Embryonic facial prominence (tissue), 1 donor: ENCODE measurements at regions not wholly inside any gene's neighbourhood (a gene's known extent, or its start where the extent isn't known, plus 50 kb on each side); places are given as distances from the start of the nearest gene placed in this dataset.
"Not testable (repeated sequence)": the region's sequence is repeated elsewhere in the genome, so short reads cannot be mapped to it uniquely, and the experiment has no call there.

ENCODE experiments used
- DNase-seq: peaks from one replicate; pipeline ENCODE4 v3.0.0-alpha.2; 2016; ENCODE audit errors: extremely low spot score

DNA sequence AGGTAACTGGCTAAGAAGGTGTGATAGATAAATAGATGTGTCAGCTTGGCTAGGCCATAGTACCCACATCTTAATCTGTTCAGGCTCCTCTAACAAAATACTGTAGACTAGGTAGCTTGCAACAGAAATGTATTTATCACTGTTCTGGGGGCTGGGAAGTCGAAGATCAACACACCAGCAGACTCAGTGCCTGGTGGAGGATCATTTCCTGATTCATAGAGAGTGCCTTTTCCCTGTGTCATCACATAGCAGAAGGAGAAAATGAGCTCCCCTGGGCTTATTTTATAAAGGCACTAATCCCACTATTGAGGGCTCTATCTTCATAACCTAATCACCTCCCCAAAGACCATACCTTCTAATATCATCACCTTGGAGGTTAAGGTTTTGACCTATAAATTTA, 532.7 kb upstream of the OLFM3 start:
- DNase-seq = no peak

DNA sequence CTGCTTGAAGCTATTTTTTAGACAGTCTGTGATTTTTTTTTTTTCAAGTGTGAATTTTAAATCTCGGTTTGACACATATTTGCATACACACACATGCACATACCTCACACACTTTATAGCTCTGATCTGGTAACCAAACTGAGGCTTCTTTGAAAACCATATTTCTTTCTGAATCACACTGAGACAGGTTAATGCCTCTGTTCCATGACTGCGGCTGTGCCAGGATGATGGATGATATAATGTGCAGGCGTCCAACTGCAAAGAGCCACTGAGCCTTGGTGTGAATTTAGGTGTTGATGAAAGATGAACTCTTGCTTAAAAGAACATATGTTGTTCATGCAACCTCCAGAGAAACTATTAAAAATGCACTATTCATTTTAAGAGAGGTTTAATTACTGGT, 504.0 kb upstream of the OLFM3 start:
- DNase-seq = no peak

DNA sequence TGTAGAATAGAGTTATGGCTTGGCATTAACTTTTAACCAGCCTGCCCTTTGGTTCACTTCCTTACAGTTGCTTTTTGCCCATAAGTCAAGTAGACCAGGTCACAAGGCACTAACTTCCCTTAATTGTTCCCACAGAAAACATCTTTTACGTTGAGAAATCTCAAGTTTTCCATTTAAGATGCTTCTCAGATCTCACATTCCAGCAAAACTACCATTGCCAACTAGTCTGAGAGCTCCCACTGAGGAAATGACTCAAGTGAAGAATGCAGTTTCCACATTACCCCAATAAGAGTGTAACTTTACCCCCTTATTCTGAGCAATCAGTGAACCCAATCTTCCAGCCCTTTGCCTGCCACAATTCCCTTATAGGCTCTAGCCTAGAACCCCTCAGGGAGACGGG, 502.2 kb upstream of the OLFM3 start:
- no peak for DNase-seq

DNA sequence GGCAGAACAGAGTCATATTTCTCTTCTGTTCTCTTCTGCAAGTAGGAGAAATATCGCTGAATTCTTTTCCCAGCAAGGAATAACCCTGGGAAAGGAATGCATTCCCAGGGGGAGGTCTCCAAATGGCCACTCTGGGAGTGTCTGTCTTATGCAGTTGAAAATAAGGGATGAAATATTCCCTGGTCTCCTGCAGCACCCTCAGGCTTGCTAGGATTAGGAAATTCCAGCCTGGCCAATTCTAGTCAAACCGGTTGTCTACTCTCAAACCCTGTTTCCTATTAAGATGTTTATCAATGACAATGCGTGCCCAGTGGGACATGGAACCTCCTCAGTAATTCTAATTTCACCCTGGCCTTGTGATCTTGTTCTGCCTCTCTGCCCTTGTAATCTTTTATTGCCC, 501.1 kb upstream of the OLFM3 start:
- DNase-seq = not testable (repeated sequence)

DNA sequence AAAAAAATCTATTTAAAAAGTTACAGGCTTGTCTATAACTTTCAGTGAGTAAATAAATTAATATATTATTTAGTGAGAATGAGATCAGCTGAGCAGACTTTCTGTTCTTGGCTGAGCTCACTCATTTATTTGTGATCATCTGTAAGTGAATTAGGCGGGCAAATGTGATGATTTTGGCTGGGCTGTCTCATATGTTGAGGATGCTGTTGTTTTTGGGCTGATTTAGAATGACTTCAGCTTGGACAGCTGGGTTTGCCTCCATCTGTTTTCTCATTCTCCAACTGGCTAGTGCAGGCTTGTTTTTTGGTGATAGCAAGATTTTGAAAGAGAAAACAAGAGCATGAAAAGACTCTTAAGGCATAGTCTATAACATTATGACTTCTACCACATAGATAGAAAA, 475.8 kb upstream of the OLFM3 start:
- DNase-seq = no peak

DNA sequence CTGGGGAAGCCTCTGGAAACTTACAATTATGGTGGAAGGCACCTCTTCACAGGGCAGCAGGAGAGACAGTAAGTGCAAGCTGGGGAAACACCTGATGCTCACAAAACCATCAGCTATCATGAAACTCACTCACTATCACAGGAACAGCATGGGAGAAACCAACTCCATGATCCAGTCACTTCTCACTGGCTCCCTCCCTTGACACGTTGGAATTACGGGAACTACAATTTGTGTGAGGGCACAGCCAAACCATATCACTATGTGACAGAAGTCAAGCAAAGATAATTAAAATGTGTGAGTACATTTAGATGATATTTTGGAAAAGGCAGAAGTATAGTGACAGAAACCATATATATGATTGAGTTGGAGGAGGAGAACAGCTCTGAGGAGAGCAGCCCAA, 474.0 kb upstream of the OLFM3 start:
- DNase-seq = no peak

DNA sequence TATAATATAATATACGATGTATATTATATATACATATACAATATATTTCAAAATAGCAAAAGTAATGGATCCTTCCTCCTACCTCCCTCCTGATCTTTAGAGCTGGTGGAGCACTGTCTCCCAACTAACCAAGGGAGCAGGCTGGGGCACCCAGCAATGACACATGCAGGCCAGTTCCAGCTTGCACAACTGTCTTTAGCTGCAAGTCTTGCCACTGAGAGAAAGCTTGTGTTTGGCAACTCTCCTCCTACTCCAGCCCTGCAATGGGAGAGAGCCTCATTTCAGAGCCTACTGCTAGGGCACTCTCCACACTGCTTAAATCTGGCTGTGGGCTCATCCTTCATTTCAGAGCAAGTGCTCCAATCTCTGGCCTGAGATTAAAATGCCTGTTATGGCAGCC, 469.8 kb upstream of the OLFM3 start:
- DNase-seq = no peak

DNA sequence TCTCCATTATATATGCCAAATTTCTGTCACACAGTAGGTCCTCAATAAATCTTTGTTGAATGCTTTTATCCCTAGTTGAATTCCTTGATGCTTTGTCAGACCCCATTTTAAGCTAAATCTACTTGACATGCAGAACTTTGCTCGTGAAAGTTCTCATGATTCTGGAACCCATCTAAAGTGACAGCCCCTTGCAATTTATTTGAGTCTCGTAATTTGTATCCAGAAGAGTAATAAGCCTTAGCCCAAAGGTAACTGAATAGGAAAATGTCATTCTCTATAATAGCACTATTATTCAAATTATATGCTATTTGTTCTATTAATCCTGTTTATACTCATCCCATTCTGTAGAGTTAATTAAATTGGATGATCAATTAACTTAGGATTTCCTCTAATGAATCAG, 466.6 kb upstream of the OLFM3 start:
- DNase-seq = no peak

DNA sequence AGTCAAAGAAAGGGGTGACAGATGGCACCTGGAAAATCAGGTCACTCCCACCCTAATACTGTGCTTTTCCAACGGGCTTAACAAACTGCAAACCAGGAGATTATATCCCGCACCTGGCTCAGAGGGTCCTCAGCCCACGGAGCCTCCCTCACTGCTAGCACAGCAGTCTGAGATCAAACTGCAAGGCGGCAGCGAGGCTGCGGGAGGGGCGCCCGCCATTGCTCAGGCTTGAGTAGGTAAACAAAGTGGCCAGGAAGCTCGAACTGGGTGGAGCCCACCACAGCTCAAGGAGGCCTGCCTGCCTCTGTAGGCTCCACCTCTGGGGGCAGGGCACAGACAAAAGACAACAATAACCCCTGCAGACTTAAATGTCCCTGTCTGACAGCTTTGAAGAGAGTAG, 445.6 kb upstream of the OLFM3 start:
- not testable (repeated sequence) for DNase-seq

DNA sequence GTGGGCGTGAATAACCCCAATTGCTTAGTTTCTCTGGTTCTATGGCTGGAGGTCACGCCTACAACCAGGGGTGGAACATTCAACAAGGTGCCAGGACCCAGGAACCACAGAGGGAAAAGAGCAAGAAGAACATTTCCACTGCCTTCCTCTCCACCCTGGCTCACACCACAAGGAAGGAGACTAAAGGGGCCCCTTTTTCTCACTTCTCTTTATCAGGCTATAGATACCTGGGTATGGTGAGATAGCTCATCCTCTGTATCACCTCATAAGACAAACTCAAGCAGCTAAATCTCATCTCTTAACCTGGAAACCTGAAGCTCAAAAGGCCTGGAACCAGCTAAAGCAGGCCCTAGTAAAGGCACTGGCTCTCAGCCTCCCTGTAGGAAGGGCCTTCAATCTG, 438.8 kb upstream of the OLFM3 start:
- no peak for DNase-seq

DNA sequence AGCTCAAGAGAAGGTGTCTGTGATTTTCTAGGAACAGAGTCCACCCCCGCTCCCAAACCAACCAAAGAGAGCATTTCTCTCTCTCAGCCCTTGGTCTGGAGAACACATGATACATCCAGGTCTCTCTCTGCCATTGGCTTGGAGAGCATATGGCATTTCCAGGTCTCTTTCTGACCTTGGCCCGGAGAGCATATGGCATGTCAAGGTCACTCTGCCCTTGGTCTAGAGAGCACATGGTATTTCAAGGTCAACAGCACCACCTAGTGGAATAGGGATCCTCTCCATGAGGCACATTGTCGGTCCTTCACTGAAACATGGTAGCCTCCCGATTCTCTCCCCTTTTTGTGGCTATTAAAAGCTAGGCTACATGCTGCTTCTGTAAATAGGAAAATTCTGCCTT, 437.7 kb upstream of the OLFM3 start:
- DNase-seq = no peak

DNA sequence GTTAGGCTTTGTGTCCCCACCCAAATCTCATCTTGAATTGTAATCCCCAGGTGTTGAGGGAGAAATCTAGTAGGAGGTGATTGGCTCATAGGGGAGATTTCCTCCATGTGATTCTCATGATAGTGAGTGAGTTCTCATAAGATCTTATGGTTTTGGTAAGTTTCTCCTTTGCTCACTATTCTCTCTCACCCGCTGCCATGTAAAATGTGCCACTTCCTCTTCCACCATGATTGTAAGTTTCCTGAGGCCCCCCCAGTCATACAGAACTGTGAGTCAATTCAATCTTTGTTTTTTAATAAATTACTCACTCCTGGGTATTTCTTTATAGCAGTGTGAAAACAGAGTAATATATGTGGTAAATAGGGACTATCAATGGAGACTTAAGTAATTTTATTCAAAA, 434.5 kb upstream of the OLFM3 start:
- no peak for DNase-seq

DNA sequence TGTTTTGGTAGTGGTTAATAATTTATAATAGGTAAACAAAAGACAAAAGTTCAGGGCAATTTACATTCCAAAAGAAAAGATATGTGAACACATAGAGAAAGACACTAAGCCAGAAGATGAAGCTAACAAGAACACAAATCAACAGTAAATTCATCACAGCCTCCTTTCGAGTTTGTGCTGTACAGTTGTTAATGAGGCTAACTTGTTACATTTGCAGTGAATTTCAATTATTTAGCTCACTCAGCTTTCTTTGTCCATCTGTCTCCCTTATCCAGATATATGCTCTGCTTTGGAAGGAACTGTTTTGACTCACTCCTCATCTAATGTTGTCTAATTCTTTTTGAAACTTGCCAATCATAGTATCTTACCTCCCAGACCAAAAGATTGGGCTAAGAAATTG, 423.3 kb upstream of the OLFM3 start:
- DNase-seq = no peak
